ENCODE measurements at regions not wholly inside any gene's neighbourhood (a gene's known extent, or its start where the extent isn't known, plus 50 kb on each side); places are given as distances from the start of the nearest gene placed in this dataset.

GRCh38 chr3:118001380-118001779 lies 1033.3 kb downstream of the IGSF11 start:
- no peak for DNase-seq

DNA sequence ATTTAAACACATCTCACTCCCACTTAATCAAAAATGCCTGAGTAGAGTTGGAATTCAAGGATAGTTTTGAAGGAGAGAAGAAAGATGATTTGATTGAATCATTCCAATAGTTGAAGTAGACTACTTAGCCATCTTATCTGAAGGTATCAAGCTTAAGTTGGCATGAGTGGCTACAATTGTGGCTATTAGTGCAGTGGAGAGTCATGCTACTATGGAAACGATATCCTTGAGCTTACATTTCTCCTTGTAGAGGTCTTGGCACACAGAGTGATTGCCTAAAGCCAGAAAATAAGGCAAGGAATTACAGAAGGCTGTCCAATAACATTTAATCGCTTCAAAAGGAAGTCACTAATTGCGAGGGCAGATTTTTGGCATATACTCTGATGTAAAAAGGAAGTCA lies 1022.7 kb downstream of the IGSF11 start:
- DNase-seq, result no peak

DNA sequence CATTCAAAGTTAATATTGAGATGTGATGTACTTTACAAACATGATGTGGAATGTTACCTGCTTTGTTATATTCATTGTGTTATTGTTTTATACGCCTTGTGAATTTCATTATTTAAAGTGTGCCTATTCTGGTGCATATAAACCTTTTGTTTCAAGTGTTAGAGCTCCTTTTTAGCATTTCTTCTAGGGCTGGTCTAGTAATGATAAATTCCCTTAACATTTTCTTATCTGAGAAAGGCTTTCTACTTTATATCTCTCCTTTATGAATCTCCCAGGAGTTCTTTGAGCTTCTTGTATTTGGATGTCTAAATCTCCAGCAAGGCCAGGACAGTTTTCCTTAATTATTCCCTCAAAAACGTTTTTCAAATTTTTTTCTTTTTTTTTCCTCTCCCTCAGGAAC lies 1005.6 kb downstream of the IGSF11 start:
- DNase-seq, result no peak

GRCh38 chr3:118036215-118036614 lies 998.4 kb downstream of the IGSF11 start:
- no peak for DNase-seq

DNA sequence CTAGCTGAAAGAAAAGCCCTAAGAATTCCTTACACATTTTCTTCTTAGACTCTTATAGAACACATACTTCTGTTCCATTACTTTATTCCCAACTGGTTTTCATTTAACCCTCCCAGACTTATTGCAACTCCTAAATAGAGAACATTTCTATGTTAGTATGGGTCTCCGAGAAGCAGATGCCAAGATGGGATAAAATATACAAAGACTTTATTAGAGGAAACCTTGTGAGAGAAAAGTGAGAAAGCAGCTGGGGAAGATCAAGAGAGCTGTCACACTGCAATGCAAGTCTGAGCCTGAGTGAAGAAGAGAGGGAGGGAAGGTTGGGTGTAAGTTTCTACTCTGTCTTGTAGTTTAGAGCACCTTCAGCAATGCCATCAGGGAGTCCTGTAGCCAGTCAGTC lies 979.3 kb downstream of the IGSF11 start:
- no peak for DNase-seq

- no peak for DNase-seq
These were observed 977.6 kb downstream of the IGSF11 start for GRCh38 chr3:118057086-118057485.

DNA sequence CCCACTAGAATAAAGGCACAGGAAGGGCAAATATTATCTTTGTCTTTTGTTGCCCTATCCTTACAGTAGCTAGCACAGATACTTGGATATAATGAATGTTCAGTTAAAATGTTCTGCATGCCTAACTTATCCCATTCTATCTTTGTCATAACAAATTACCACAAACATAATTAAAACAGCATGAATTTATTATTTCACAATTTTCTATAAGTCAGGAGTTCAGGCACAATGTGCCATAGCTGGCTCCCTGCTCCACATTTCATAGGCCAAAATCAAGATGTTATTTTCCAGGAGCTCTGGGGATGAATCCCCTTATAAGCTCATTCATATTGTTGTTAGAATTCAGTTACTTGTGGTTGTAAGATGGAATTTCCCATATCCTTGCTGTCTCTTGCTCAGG lies 975.5 kb downstream of the IGSF11 start:
- no peak for DNase-seq

GRCh38 chr3:118067439-118067838 lies 967.2 kb downstream of the IGSF11 start:
- DNase-seq, result no peak

DNA sequence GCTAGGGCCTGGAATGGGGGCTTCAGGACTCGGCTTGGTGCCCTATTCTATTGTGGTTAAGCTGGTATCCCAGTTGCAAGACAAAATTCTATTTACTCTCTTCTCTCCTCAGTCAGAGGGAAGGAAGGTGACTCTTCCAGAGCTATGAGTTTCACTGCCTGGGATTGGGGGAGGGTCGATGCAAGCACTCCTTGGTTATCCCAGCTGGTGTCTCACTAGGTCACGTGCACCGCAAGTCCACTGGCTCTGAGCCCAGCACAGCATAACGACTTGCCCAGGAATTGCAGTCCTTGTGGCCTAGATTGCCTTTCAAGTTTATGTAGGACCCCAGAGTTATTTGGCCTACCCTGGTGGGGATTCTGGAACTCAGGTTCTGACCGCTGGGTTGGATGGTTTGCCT lies 958.8 kb downstream of the IGSF11 start:
- DNase-seq, result no peak

DNA sequence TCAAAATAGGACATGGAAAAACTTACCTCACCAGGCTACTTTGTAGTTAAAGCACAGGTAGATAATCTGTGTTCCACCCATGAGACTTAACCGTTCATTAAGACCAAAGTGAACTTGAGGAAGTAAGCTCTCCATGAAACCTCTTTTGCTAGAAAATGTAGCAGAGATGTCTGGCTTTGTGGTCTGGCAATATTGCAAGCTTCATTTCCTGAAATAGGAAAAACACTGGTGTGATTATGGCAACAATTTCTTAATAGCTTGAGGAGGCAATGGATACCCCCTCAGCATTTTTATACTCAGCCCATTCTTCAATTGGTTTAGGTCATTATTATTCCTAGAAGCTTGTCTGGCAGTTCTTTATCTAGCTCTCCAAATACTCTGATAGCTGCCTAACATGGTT lies 957.3 kb downstream of the IGSF11 start:
- DNase-seq, result no peak

GRCh38 chr3:118080889-118081288 lies 953.8 kb downstream of the IGSF11 start:
- DNase-seq, result no peak

DNA sequence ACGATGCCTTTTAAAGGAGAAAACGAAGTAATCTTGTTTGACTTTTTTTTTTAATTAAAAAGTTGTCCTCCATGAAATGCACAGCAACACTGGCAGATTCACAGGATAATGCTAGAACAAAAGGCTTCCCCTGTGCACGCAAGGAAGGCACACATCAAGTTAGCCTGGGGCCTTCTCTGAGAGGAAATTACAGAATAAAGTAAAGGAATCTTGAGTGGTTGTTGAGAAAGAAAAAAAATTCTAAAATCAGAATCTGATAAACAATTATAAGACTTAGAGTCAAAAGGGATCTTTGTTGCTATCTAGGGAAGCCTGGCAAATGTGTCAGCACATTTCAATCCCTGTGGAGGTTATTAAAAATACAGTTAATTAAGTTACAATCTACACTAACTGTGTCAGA lies 946.0 kb downstream of the IGSF11 start:
- DNase-seq, result no peak

DNA sequence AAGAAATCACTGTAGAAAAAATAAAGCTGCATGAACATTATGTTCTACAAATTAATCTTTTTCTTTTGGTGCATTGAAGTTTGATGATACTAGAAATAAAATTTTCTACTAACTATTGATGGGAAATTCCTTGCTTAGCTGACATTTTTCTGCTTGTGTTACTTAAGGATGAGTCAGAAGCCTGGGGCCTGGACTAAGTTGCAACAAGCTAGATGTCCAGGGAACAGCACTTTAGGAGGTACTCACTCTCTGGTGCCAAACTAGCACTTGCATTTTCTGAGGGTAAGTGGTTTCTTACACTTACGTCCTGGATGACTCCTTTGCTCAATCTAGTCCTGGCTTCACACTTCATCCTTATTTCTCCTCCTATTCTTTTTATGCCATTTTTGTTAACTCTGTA lies 945.1 kb downstream of the IGSF11 start:
- no peak for DNase-seq

GRCh38 chr3:118097226-118097625 lies 937.4 kb downstream of the IGSF11 start:
- no peak for DNase-seq

GRCh38 chr3:118097660-118098059 lies 937.0 kb downstream of the IGSF11 start:
- DNase-seq, result no peak

DNA sequence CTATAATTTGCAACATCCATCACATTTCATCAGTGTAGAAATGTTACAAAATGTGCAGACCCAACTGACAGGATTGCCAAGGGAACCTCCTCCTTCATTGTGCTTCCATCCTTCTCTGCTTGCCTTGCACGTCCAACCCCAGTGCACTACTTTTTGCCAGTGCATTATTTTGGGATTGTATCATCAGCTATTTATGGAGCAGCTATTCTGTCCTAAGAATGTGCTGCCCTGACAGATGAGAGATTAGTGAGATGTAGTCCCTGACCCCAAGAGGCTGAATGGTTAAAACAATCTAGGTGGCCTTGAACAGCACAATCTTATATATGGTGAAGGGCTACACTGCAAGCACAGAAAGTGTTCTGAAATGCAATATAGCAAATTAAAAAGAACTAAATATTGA lies 935.8 kb downstream of the IGSF11 start:
- no peak for DNase-seq

GRCh38 chr3:118101891-118102290 lies 932.8 kb downstream of the IGSF11 start:
- no peak for DNase-seq

DNA sequence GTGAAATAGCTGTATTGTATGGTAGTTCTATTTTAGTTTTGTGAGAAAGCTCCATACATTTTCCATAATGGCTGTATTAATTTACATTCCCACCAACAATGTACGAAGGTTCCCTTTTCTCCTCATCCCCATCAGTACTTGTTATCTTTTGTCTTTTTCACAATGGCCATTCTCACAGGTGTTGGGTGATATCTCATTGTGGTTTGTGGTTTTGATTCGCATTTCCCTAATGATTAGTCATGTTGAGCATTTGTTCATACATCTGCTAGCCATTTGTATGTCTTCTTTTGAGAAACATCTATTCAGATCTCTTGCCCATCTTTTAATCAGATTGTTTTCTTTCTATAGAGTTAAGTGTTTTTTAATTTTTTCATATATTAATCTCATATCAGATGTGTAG lies 931.9 kb downstream of the IGSF11 start:
- no peak for DNase-seq

GRCh38 chr3:118108201-118108600 lies 926.4 kb downstream of the IGSF11 start:
- DNase-seq, result no peak

DNA sequence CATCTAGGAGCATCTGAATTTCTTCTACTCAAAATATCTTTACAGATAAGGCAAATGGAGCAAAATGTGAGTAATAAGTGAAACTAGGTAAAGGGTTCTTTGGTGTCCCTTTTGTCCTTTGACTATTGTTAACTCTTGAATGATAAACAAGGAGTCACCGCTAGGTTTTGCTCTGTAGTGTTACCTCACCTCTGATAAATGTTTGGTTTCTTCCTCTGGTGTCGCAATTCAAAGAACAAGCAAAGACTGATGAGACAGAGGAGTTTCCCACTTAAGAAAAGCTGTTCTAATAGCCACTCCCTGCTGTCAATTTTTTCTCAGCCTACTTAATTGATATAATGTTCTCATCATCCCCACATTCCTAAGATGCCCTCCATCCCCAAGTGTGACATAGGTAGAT lies 925.9 kb downstream of the IGSF11 start:
- no peak for DNase-seq

GRCh38 chr3:118110211-118110610 lies 924.4 kb downstream of the IGSF11 start:
- no peak for DNase-seq

DNA sequence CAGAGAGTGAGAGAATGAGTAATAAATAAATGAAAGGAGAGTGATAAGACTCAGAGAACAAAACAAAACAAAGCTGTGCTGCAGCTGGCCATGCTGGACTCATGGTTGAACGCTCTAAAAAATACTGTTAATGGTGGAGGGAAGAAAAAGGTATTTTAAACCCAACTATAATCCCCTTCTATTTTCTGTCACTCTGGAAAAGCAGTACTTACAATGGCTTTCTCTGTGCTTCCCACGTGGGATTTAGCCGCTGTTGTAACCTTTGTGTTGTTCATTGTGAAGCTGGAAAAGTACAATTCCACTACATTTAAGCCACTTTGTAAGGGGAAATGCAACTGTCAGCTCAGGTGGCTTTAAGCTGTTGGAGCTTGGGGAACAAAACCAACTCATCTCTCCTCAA lies 917.7 kb downstream of the IGSF11 start:
- DNase-seq, result no peak

- no peak for DNase-seq
These were observed 907.9 kb downstream of the IGSF11 start for GRCh38 chr3:118126751-118127150.

GRCh38 chr3:118127992-118128391 lies 906.7 kb downstream of the IGSF11 start:
- no peak for DNase-seq

DNA sequence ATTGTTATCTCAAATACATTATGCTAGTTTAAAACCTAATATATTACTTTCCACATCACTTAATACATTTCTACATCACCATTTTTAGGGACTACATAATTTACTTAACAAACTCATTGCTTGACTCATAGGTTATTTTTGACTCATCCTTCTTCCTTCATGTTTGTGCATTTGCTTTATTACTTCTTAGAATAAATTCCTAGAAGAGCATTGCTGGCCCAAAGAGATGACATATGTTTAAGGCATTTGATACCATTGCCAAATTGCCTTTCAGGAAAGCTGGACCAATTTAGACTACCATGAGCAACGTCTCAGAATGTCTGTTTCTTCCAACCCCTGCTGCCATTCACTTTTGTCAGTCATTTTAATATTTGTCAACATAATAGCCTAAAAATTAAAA lies 905.8 kb downstream of the IGSF11 start:
- DNase-seq, result no peak

- DNase-seq, result no peak
These were observed 896.9 kb downstream of the IGSF11 start for GRCh38 chr3:118137778-118138177.

All from activated T-cell treated with anti-CD3 and anti-CD28 coated beads, Interleukin-2, amount 50 U/mL, for 48 hours (primary cell).